ENCODE measurements at regions not wholly inside any gene's neighbourhood (a gene's known extent, or its start where the extent isn't known, plus 50 kb on each side); places are given as distances from the start of the nearest gene placed in this dataset.
"Not testable (repeated sequence)": the region's sequence is repeated elsewhere in the genome, so short reads cannot be mapped to it uniquely, and the experiment has no call there.

DNA sequence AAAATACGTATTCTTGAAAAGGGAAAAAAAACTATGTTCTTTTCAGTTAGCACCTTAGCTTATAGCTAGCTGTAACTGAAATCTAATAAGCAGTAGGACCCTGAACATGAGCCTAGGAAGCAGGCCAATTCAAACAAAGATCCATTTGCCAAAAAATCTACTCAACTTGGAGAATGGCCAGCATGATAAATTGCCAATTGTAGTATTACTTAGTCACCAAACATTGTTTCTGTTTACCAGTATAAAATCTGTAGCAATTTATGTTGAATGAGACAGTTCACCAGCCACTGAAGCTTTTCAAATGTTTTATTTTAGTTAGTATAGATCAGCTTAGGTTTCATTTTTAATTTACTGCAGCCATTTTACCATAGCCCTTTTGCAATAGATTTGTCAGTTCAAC lies 323.6 kb upstream of the DIPK2B start:
- H3K4me3 ChIP-seq (ENCODE audit: low read depth, low read length) = no peak overlapping the region

DNA sequence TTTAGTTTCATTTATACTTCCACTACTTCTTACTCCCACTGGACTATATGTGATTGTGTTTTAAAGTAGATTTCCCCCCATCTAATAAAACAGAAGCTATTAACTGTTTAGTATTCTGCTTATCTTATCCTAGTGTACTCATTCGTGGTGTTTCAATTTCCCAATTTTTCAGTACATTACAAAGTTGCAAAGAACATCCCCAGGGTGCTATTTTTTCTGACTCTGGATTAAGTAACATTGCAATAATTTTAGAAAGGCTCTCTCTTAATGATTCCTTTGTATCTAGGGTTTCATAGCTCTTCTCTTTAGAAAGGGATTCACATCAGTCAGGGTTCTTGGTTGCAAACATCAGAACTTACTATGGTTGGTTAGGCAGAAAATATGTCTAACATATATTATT lies 317.9 kb upstream of the DIPK2B start:
- no peak overlapping the region for H3K4me3 ChIP-seq (ENCODE audit: low read depth, low read length)

DNA sequence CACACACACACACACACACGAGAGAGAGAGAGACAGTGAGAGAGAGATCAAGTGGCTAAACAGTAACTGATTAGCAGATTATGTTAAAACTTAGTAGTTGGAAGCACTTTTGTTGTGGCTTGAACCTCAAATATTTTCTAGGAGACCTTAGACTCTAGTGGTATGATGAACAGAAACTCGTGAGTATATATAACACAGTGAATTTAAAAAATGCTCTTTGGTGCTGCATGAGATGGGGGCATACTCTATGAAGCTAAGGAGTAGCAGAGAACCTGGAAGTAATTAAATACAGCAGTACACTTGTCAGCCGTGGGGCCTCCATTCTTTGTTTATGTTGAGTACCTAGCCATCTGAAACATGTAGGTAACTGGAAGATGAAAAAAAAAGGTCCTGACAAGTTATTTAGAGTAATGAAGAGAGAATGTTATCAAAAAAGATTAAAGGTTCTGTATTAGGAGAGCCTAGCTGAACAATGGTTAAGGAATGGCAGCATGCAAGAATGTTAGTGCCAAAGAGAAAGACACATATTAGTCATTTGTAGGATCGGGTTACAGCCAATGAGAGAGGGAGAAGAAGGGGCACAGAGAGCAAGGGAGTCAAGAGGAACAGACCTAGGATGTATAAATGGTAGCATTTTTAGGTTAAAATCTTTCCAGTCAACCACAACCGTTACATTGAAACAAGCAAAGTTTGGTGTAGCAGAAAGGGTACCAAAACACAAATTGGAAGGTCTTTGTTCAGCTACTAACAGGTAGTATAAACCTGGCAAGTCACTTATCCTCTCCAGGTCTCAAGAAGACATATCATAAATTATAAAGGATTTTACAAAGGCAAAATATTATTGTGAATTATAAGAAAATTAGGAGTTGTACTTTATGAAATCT lies 316.7 kb upstream of the DIPK2B start:
- H3K4me3 ChIP-seq (ENCODE audit: low read depth, low read length) = no peak overlapping the region

DNA sequence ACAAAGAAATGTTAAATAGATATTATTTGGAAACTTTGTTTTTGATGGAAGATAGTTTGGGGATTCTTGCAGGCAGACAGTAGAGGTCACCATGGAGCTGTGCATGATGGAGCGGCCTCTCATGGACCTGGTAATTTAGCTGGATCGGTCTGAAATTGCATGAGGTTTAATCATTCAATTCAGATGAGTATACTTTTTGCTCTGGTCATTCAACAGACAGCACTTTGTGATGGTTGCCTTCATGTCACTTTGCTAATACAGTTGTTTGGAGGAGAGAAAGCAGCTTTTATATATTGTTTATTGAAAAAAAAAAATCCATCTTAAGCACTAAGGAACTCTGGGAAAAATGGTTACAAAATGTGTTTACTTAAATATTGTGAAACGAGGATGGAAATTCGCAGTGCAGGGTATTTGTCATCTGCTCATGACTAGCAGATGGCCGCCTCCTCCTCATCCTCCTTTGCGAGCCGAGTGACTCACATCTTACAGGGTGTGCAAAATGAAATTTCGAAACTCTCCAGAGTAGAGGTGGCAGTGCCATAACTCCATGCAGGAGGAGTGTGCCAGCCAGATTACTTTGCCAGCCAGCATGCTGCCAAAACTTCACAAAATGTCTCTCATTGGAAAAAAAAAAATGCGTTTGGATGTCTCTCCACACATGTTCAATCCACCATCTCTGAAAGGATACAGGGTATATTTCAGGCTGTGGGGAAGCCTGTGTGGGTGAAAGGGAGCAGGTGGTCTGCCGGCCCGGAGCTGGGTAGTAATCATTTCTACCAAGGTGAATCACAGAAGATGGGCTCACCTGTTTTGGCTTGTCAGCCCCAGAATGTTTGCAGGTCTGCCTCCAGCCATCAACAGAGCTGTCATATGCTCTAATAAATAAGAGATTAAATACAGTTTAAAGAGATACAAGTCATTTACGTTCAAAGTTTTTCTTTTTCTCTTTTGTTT lies 314.9 kb upstream of the DIPK2B start:
- H3K4me3 ChIP-seq (ENCODE audit: low read depth, low read length) = no peak overlapping the region

DNA sequence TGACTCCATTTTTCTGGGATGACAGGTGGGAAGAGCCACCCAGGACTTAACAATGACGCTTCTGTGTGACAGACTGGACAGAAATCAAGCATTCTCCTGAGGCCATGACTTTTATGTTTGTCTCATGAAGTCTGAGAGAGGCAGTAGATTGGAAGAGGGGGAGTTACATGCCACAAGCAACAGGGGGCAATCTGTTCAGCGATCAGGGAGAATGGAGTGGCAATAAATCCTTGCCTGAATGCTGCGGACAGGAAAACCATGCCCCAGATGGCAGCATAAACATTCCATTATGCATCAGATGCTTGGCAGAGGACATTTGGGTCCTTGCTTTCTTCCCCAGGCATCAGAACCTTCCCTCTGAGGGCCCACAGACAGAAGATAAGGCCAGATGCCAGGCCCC lies 312.4 kb upstream of the DIPK2B start:
- no peak overlapping the region for H3K4me3 ChIP-seq (ENCODE audit: low read depth, low read length)

DNA sequence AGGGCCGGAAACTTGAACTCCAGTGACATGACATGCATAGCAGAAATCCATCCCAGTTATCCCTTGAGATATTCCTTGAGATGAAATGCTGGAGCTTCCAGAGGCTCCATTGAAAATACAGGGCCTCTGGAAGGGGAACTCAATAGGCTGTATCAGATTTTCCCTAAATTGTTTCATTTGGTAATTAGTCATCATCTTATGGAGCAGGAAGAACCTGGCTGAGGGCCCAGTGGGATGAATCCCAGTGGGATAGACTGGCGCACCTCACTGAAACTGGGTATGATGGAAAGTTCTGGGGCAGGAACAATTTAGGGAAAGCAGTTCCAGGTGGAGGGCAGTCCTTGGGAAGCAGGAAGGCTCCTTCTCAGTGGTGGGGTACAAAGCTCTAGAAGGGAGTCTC lies 307.8 kb upstream of the DIPK2B start:
- H3K4me3 ChIP-seq (ENCODE audit: low read depth, low read length) = no peak overlapping the region

DNA sequence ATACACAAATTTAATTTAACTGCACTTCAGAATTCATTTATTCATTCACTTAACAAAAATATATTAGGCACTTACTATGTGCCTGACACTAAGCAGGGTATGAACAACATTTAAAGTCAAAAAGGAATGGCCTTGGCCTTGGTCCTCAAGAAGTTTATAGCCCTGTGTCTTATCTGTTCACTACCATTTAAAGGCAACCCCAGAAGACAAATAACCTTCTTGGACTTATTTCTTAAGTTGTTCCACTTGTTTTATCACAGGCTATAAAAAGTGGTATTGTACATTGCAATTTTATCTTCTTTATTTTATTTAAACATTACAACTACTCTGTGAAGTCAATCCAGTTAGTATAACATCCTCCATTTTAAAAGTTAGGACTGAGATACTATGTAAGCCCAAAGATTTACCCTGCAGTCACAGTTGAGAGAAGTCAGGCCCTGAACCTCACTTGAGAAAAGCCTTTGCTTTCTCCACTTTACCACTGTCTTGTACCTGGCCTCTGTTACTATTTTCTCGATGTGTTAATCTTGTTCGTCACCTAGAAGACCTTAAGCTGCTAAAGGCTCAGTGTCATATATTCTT lies 305.6 kb upstream of the DIPK2B start:
- H3K4me3 ChIP-seq (ENCODE audit: low read depth, low read length) = no peak overlapping the region

DNA sequence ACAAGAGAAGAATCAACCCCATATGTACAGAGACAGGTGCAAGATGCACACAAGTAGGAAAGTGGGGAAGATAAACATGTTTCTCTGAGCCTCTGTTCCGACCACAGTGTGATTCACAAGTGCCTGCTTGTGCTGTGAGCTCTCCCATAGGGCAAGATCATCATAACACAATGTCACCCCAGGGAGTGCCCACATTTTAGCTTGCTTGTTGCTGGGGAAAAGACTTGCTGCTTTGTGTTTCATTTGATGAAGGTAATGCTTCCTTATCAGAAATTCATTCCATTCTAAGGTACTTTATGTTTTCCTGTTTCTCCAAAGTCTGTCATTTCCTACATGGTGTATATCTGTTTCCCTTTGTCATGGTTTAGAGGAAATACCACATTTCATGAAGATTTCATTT lies 304.5 kb upstream of the DIPK2B start:
- no peak overlapping the region for H3K4me3 ChIP-seq (ENCODE audit: low read depth, low read length)

DNA sequence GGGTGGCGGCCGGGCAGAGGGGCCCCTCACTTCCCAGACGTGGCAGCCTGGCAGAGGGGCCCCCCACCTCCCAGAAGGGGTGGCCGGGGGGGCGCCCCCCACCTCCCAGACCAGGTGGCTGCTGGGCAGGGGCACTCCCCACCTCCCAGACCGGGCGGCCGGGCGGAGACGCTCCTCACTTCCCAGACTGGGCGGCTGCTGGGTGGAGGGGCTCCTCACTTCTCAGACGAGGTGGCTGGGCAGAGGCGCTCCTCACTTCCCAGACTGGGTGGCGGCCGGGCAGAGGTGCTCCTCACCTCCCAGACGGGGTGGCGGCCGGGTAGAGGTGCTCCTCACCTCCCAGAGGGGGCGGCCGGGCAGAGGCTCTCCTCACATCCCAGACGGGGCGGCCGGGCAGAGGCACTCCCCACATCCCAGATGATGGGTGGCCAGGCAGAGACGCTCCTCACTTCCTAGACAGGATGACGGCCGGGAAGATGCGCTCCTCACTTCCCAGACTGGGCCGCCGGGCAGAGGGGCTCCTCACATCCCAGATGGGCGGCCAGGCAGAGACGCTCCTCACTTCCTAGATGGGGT lies 303.2 kb upstream of the DIPK2B start:
- H3K4me3 ChIP-seq (ENCODE audit: low read depth, low read length) = not testable (repeated sequence)

DNA sequence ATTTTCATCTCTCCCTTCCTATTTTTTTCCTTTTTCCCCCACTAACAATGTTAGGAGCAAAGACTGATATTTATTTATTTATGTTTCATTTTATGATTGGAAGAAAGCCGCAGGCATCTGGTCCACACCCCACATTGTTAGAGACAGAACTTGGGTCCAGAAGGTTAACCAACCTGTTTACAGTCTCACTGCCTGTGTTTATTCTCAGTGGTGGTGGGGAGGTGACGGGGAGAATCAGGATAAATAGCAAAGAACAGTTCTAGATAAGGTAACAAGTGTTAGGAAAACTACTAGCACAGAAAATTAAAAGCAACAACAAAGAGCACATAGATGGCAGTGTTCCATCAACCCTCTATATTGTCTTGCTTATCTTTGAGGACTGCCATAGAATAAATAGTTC lies 301.7 kb upstream of the DIPK2B start:
- H3K4me3 ChIP-seq (ENCODE audit: low read depth, low read length) = no peak overlapping the region

DNA sequence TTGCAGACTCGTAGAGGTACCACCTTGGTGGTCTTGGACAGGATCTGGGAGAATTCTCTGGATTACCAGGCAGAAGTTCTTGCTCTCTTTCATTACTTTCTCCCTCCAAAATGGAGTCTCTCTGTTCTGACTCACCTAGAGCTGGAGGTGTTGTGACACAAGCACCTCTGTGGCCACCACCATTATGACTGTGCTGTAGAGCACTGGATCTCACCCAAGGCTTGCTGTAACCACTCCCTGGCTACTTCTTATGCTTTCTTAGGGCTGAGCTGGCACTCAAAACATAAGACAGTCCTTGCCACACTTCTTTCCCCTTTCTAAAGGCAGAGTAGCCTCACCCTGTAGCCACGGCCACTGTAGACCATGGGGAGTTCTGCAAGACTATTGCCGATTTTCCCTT lies 296.6 kb upstream of the DIPK2B start:
- H3K4me3 ChIP-seq (ENCODE audit: low read depth, low read length) = no peak overlapping the region

DNA sequence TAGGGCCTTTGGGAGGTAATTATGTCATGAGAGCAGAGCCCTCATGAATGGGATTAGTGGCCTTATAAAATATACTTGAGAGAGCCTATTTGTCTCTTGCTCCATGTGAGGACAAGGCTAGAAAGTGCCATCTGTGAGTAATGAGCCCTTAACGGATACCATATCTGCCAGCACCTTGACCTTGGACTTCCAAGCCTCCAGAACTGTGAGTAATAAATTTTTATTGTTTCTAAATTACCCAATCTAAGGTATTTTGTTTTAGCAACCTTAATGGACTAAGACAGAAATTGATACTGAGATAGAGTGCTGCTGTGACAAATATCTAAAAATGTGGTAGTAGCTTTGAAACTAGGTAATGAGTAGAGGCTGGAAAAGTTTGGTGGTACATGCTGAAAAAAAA lies 285.0 kb upstream of the DIPK2B start:
- no peak overlapping the region for H3K4me3 ChIP-seq (ENCODE audit: low read depth, low read length)

DNA sequence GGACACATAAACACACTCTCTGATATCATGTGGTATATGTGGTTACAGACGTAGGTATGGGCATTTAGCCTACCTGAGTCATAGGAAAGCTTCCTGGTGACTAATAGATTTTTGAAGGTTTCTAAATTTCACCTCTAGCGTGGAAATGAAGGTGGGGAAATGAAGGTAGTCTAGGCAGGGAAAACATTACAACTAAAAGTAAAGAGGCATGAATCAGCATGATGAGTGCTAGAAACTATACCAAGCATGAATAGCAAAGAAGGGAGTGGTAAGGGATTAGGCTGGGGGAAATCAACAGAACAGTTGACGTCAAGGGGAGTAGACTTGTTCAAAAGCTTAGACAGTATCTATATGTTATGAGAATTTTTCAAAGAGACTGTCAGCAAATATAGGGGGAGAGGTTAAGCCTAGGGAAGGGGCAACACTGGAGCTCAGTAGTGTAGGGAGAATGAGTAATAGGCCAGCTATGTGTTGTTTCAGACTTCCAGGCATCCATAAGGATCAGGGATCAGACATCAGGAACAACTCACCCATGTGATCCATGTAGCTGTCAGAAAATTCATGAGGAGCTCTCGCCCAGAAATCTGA lies 279.3 kb upstream of the DIPK2B start:
- H3K4me3 ChIP-seq (ENCODE audit: low read depth, low read length) = no peak overlapping the region

DNA sequence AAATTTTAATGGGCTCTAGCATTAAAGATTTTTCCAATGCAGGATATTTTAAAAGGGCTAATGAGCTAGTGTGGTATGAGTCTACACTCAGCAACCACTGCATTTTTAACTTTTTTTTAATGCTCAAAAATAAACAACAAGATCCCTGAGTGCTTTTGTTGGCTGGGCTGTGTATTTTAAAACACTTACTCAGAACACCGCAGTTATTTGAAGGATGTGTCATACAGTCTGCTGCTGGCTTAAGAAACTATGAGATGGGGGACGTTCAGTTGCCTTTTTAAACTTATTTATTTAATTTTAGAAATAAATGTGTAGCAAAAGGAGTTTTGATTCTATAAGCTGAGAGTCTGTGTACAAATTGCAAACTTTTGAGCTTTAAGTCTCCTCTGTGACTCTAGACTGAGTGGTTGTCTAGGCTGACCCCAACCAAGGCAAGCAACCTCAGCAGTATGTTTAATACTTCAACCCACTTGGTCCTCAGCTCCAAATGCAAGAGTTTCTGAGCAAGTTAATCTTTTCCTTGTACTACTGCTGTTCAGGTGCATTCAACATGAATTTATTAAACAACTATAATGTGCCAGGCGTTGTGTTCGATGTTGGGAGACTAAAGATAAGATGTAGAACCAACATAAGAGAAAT lies 278.6 kb upstream of the DIPK2B start:
- no peak overlapping the region for H3K4me3 ChIP-seq (ENCODE audit: low read depth, low read length)

DNA sequence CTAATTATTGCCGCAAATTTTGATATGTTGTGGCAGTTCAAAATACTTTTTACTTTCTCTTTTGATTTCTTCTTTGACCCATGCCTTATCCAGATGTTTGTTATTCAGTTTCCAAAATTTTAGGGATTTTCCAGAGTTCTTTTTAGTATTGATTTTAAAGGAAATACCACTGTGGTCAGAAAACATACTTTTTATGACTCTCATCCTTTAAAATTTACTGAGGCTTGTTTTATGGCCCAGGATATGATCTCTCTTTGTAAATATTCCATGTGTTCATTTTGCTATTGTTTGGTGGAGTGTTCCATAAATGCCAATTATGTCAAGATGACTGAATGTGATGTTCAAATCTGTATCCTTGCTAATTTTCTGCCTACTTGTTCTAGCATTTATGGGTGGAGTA lies 272.3 kb upstream of the DIPK2B start:
- no peak overlapping the region for H3K4me3 ChIP-seq (ENCODE audit: low read depth, low read length)

DNA sequence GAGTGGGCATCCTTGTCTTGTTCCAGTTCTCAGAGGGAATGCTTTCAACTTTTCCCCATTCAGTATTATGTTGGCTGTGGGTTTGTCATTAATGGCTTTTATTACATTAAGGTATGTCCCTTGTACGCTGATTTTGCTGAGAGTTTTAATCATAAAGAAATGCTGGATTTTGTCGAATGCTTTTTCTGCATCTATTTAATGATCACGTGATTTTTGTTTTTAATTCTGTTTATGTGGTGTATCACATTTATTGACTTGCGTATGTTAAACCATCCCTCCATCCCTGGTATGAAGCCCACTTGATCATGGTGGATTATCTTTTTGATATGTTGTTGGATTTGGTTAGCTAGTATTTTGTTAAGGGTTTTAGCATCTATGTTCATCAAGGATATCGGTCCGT lies 266.9 kb upstream of the DIPK2B start:
- not testable (repeated sequence) for H3K4me3 ChIP-seq (ENCODE audit: low read depth, low read length)

DNA sequence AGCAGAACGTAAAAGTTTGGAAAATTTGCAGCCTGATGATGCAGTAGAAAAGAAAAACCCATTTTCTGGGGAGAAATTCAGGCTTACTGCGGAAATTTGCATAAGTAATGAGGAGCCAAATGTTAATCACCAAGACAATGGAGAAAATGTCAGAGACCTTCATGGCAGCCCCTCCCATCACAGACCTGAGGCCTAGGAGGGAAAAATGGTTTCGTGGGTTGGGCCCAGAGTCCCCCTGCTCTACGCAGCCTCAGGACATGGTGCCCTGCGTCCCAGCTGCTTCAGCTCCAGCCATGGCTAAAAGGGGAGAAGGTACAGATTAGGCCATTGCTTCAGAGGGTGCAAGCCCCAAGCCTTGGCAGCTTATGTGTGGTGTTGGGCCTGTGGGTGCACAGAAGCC lies 255.1 kb upstream of the DIPK2B start:
- H3K4me3 ChIP-seq (ENCODE audit: low read depth, low read length) = not testable (repeated sequence)

DNA sequence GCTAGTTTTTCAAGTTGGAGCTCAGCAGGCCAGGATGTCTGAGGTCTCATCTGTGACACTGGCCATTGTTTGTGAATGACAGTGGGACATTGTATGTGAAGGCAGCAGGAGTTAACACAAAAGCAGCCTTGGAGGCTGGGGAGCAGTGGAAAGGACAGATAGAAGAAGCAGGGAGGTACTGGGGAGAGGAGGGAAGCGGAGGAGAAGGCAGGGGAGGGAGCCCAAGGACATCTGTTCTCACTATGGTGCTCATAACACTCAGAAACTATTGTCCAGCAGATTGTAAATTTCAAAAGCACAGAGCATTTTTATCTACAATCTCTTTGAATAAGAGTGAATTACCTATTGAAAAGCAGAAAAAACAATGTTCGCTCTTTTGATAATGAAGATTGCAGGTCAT lies 253.6 kb upstream of the DIPK2B start:
- H3K4me3 ChIP-seq (ENCODE audit: low read depth, low read length) = no peak overlapping the region

DNA sequence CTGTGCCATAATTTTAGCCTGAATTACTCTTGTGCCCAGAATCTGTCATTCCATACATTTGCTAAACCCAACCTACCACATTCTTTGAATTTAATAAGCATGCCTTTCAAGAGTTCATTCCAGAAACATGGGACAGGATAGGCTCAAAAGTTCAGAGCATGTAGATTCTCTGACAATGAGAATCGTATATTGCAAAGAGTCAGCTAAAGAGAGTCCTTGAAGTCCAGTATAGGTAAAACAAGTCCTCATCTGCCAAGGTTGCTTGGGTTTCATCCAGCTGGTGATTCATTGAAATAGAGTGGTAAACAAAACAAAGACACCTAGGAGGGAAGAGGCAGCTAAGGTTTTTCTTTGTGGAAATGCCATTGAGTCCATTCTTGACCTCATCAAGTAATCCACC lies 249.3 kb upstream of the DIPK2B start:
- no peak overlapping the region for H3K4me3 ChIP-seq (ENCODE audit: low read depth, low read length)

DNA sequence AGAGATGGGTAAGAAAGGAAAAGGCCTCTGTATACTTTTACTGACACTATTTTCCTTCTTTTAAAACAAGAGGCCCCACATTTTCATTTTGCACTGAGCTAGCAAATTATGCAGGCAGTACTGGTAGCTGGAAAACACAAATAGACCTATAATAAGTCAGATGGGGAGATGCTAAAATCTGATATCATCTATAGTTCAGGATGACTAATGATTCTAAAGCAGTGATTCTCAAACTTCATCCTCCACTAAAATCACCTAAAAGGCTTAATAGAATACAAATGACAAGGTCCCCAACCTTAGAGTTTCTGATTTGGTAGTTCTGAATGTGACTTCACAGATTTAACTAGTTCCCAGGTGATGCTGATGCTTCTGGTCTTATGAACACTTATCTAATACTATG lies 247.3 kb upstream of the DIPK2B start:
- H3K4me3 ChIP-seq (ENCODE audit: low read depth, low read length) = no peak overlapping the region
